ENCODE measurements at regions not wholly inside any gene's neighbourhood (a gene's known extent, or its start where the extent isn't known, plus 50 kb on each side); places are given as distances from the start of the nearest gene placed in this dataset.
"Not testable (repeated sequence)": the region's sequence is repeated elsewhere in the genome, so short reads cannot be mapped to it uniquely, and the experiment has no call there.

DNA sequence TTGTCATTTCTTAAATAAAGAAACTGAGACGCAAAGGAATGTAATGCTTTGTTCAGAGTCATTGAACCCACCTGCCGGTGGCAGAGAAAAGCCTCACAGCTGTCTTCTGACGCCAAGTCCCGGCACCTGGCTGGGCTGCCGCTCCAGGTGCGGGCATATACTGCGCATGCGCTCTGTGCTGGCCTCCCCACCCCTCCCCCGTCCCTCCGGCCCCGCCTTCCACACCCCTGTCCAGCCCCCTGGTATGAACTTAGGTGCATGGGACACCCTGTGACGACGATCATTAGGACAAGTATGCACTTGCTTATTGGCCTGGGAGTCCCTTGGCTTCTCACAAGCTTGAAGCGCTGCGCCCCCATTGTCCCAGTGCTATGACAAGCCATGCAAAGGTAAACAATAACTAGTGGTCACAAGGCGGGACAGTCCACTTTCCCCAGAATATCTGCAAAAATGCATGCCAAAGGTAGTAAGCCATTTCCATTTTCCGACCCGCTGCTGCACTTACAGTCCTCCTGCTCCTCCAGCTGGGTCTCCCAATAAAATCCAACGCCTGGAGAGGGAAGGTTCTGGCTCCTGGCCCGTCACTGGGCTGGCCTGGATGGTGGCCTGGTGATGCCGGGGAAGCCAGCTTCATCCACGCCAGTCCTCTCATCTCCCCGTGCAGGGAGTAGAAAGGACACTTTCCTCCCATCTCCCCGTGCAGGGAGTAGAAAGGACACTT is 100.4 kb downstream of the PSMG1 start:
- DNase-seq: no peak

GRCh38 chr21:39080366-39080765 is 102.9 kb downstream of the PSMG1 start:
- no peak for DNase-seq

DNA sequence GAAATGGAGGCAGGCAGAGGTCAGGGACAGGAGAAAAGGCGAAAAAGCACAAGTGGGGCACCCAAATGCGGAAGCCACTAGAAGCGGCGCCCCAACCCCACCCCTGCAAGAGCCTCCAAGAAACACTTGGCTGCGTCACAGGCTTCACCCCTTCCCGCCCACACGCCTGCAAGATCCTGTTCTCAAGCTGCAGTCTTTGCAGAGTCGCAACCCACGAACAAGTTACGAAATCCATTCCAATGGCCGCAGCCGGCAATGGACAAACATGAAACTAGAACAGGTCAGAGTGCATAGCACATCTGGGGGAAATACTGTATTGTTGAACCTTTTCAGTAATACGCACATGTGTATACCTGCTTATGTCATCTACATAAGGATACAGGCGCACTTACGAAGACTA is 103.6 kb downstream of the PSMG1 start:
- no peak for DNase-seq

DNA sequence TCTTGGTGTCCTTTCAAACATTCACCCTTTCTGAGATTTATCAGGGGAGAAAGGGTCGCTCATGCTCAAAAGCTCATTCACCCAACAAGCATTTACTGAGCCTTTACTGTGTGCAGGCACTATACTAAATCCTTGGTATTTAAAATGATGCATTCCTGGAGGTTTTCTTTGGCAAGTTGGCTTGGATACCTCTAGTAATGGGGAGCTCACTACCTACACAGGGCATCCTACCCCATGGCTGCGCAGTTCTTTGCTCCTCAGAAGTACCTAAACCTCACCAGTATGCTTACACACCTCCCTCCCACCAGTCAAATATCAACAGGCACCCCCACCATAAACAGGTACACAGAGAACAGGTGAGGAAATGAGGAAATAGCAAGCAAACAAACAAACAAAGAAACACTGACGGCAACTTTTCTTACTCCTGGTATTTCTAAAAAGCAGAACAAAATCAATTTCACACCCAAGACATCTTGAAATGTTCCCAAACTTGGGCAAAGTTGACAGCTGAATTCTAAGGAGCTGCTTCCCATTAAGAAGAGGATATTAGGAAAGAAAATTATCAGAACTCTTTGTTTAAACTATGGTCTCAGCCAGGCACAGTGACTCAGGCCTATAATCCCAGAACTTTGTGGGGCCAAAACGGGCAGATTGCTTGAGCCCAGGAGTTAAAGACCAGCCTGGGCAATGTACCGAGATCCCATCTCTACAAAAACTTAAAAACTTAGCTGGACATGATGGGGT is 104.8 kb downstream of the PSMG1 start:
- DNase-seq: no peak

- no peak for DNase-seq
These were observed 105.4 kb downstream of the PSMG1 start for GRCh38 chr21:39077876-39078275.

DNA sequence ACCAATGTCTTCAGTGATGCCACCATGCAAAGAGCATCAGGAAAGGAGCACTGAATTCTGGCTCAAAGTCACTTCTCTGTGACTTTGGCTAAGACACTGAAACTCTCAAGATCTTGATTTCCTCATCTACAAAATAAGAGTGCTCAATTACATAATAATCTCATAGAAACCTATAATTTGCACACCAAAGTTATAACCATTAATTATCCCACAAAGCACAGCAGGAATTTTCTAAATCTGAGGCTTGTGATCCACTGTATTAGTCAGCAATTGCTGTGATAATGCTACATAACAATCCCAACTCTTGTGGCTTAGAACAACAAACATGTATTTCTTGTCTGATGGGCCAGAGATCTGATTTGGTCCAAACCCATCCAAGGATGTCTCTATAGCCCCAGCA is 108.7 kb downstream of the PSMG1 start:
- DNase-seq: no peak

DNA sequence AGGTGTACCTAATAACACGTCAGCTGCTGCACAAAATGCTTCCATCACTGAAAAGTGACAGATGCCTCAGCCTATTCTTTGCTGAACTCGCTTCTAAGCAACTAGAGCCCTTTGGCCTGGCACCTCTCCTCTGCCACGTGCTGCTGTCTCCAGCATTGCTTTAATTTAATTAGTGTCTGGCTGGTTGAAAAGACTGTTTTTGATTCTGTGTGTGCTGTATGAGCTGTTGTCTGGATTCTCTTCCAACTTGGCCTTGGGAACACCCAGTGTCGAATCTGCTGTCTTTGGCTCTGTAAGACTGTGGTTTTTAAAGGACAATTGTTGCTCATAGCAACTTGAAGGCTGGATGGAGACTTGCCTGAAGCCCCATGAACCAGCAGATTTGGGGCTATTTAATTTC is 109.5 kb downstream of the PSMG1 start:
- no peak for DNase-seq

DNA sequence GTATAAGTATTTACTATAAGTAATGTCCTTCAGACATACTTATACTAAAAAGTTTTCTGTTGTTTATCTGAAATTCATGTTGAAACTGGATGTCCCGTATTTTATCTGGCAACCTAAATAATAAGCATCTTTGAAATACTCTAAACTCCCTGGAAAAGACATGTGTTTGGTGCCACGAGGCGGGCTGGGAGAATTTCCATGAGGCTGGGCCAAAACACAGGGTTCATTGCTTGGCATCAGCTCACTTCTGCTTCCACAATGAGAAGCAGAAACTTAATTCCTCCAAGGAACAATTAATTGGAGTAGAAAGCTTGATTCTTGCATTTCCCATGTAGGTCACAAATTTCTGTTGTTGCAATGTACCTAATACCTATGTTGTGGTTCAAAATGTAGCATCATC is 110.2 kb downstream of the PSMG1 start:
- DNase-seq: no peak

DNA sequence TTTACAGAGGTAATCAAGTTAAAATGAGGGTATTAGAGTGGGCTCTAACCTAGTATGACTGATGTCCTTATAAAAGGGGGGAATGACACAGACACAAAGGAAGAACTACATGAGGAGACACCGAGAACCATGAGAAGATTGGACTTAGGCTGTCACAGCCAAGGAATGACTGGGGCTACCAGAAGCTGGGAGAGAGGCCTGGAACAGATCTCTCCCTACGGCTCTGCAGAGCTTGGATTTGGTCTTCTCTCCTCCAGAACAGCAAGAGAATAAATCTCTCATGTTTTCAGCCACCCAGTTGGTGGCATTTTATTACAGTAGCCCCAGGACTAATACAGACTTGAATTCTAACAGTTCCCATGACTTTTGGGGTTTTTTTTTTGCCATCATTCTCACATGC is 110.8 kb downstream of the PSMG1 start:
- DNase-seq: no peak

DNA sequence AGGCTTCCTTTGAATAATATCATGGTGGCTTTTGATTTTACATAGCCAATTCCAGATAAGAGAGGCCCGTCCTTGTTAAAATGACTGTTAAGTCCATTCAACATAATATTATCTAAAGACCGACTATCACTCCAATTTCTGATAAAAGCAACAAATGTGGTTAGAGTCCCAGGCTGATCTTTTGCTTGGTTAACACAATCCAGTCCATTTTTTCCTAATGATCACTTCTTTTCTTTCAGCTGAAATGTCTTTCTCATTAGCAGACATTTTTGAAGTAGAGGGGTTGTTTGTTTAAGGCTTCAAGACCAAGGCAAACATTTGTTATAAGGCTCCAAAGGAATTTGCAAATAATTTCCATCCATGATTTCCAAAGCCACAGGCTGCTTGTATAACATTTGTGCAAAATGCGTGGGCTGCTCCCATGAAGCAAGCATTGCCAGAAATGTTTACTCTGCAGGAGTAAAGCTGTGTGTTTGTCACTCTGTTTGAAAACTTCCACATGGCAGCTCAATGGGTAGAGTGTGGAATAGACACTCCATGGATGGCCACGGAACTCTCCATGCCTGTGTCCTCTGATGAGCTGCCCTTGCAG is 111.5 kb downstream of the PSMG1 start:
- peak; percentile 61 for DNase-seq

GRCh38 chr21:39069856-39070255 is 113.4 kb downstream of the PSMG1 start:
- not testable (repeated sequence) for DNase-seq

- no peak for DNase-seq
These were observed 116.1 kb downstream of the PSMG1 start for GRCh38 chr21:39066829-39067780.

GRCh38 chr21:39065917-39066316 is 117.3 kb downstream of the PSMG1 start:
- DNase-seq: no peak

- DNase-seq: no peak
These were observed 118.8 kb downstream of the PSMG1 start for GRCh38 chr21:39064325-39065012.

GRCh38 chr21:39063517-39063916 is 119.7 kb downstream of the PSMG1 start:
- no peak for DNase-seq

GRCh38 chr21:39062196-39062595 is 121.1 kb downstream of the PSMG1 start:
- no peak for DNase-seq

- DNase-seq: no peak
These were observed 121.5 kb downstream of the PSMG1 start for GRCh38 chr21:39061766-39062165.

DNA sequence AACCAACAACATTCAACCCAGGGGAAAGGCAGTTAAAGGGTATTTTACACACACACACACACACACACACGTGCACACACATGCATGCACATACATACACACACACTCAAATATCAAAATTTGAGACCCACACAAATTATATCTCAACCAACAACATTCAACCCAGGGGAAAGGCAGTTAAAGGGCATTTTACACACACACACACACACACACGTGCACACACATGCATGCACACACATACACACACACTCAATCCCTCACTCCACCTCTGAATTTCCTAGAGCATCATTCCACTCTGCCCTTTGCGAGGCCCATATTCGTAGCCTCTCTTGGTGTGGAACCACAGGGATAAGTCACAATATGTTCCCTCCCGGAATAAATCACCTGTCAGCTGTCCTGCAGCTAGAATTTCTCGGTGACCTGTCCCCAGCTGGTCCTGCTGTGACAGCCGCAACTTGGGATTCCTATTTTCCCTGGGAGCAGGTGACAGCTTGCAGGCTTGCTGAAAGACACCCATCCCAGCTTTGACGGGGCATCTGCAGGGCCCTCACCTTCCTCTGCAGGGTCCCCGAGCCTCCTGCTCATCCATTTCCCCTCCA is 122.7 kb downstream of the PSMG1 start:
- DNase-seq: no peak

DNA sequence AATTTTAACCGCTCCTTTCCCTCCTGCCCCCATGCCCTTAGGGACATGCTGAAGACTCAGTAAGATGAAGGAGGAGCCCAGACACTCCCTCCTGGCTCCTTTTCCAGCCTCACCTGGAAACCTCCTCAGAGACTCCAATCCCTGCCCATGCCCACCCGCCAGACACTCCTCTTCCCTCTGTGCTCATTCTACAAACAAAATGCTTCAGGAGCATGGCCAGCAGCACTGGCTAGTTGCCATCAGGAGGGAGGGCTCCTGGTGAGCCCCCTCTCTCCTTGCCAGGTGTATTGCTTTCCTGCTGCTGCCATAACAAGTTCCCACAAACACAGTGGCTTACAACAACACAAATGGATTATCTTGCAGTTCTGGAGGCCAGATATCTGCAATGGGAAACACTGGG is 126.1 kb downstream of the PSMG1 start:
- no peak for DNase-seq

DNA sequence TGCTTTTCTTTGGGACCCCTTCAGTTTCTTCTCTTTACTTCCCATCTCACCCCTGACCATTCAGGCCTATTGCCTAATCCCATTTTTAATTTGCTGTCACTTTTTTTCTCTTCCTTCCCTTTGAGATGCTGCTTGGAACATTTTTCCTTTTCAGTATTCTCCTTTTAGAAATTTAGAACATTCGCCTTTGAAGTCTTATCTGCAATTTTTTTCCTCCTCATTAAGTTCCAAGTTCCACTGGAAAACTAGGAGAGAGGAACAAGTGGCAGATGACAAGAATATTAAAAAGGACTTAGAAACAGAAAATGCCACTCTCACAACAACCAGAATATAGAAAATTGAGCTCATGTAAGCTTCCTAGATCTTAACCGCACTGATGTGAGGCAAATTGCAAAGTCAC is 126.6 kb downstream of the PSMG1 start:
- DNase-seq: no peak

DNA sequence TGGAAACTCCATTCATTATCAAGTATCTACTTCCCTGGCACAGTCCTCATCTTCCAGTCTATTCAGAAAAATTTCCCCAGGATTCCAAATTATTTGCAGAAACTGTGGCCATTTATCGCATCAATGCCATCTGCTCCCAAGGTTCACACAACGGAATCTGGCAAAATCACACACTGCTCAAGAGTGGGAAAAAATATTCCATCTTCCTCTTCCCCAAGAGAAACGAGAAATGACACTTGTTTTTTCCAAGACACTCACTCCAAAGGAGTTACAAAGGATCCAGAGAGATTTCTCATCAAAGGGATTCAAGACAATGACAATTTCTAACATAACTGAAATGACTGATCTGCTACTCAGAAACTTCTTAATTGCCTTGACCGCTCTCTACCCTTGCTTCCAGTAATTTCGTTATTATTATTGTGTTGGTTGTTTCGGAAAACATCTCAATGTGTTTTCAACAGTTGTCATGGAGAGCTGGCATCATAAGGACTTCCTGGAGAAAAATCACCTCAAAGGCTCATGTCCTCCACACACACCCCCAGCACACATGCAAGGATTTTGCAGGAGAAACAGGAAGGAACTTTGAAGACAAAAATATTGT is 128.0 kb downstream of the PSMG1 start:
- no peak for DNase-seq
